Endothelial cell of umbilical vein (primary cell): ENCODE measurements at regions not wholly inside any gene's neighbourhood (a gene's known extent, or its start where the extent isn't known, plus 50 kb on each side); places are given as distances from the start of the nearest gene placed in this dataset.

Source experiments
- EZH2 ChIP-seq: IDR thresholded peaks from 2 replicates; pipeline ENCODE4 v1.6.1; 2012; ENCODE audit warnings: borderline replicate concordance, low read depth, mild to moderate bottlenecking, moderate library complexity, low read length, inconsistent platforms; ENCODE audit not compliant: severe bottlenecking
- FOS ChIP-seq: IDR thresholded peaks from 2 replicates; pipeline ENCODE4 v1.6.1; 2011; ENCODE audit warnings: mild to moderate bottlenecking, low read length, moderate library complexity, borderline replicate concordance; ENCODE audit not compliant: insufficient read depth
- GATA2 ChIP-seq: IDR thresholded peaks from 2 replicates; pipeline ENCODE4 v1.7.0; 2011; ENCODE audit warnings: low read depth, mild to moderate bottlenecking, moderate library complexity, mixed read lengths, low read length; ENCODE audit not compliant: insufficient read length, insufficient read depth
- JUN ChIP-seq: IDR thresholded peaks from 2 replicates; pipeline ENCODE4 v1.6.1; 2011; ENCODE audit warnings: borderline replicate concordance, low read depth; ENCODE audit not compliant: insufficient read length, insufficient read depth
- MYC ChIP-seq: IDR thresholded peaks from one replicate; pipeline ENCODE4 v1.6.1; 2011; ENCODE audit warnings: mild to moderate bottlenecking, low read depth, low read length
- POLR2A ChIP-seq: IDR thresholded peaks from 2 replicates; pipeline ENCODE4 v1.6.1; 2012; ENCODE audit warnings: low read depth, mild to moderate bottlenecking, control low read depth, low read length
- POLR2AphosphoS5 ChIP-seq: IDR thresholded peaks from 2 replicates; pipeline ENCODE4 v1.6.1; 2012; ENCODE audit warnings: low read depth, mild to moderate bottlenecking, control low read depth, low read length, moderate library complexity; ENCODE audit not compliant: insufficient read depth
- TF ChIP-seq, protein P1 (sequence below), 2 donors: IDR thresholded peaks; 1 replicate in 1 of 2; 2 replicates in 1 of 2; pipeline ENCODE4 v1.5.1; 2011; ENCODE audit warnings: low read length in 2 of 2, mild to moderate bottlenecking in 2 of 2, moderate library complexity in 2 of 2, control low read depth in 1 of 2, inconsistent platforms in 1 of 2, low read depth in 1 of 2; ENCODE audit not compliant: insufficient read depth in 1 of 2; ENCODE audit errors: extremely low read depth in 1 of 2
- TF ChIP-seq, protein P2 (sequence below): IDR thresholded peaks from 2 replicates; pipeline ENCODE4 v1.6.1; 2011; ENCODE audit not compliant: insufficient read depth, insufficient read length

DNA sequence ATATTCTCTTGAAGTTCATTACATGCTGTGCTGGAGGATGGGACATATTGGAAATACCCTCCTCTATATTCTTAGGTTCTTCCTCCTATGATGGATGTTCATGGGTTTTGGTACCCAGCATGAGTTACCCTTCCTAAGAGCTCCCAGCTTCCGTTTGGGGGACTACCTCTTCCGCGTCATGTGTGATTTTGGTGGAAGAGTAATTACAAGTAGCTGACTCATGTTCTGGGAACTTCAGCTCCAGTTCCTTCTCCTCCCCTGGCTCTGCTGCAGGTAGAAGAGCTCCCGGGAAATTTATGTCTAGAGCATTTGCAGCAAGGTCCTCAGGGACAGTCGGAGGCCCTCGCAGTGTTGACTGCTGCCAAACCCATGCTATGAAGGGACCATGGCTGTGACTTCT is 208.8 kb upstream of the IL12A start:
- TF ChIP-seq, protein P1, sequence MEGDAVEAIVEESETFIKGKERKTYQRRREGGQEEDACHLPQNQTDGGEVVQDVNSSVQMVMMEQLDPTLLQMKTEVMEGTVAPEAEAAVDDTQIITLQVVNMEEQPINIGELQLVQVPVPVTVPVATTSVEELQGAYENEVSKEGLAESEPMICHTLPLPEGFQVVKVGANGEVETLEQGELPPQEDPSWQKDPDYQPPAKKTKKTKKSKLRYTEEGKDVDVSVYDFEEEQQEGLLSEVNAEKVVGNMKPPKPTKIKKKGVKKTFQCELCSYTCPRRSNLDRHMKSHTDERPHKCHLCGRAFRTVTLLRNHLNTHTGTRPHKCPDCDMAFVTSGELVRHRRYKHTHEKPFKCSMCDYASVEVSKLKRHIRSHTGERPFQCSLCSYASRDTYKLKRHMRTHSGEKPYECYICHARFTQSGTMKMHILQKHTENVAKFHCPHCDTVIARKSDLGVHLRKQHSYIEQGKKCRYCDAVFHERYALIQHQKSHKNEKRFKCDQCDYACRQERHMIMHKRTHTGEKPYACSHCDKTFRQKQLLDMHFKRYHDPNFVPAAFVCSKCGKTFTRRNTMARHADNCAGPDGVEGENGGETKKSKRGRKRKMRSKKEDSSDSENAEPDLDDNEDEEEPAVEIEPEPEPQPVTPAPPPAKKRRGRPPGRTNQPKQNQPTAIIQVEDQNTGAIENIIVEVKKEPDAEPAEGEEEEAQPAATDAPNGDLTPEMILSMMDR (IDR thresholded peaks at IDR 0.05; ENCODE audit: extremely low read depth in 1 of 2, insufficient read depth in 1 of 2, low read depth in 1 of 2, low read length in 2 of 2) = no peak
- TF ChIP-seq, protein P2, sequence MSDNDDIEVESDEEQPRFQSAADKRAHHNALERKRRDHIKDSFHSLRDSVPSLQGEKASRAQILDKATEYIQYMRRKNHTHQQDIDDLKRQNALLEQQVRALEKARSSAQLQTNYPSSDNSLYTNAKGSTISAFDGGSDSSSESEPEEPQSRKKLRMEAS = no peak
- TF ChIP-seq FOS (no peak), EZH2 (no peak), POLR2AphosphoS5 (no peak), POLR2A (no peak), MYC (no peak), JUN (no peak), GATA2 (no peak)
